CD14-positive monocyte (primary cell): ENCODE measurements at regions not wholly inside any gene's neighbourhood (a gene's known extent, or its start where the extent isn't known, plus 50 kb on each side); places are given as distances from the start of the nearest gene placed in this dataset.

ENCODE experiments used
- DNase-seq, 3 donors: peaks; one replicate each; pipeline ENCODE4 v3.0.0-alpha.2; 2011 to 2022
- H2AFZ ChIP-seq: 2 replicates; pipeline ENCODE4 v1.6.0; 2012; ENCODE audit warnings: mild to moderate bottlenecking, low read depth, low read length, inconsistent platforms; ENCODE audit not compliant: insufficient read depth, poor library complexity, severe bottlenecking
- H3K27ac ChIP-seq, 2 donors: 1 replicate in 1 of 2; 2 replicates in 1 of 2; pipeline ENCODE4 v1.5.1; 2012 to 2013; ENCODE audit warnings: low read length in 2 of 2, control low read depth in 1 of 2, inconsistent platforms in 1 of 2, low read depth in 1 of 2, mild to moderate bottlenecking in 1 of 2
- H3K27me3 ChIP-seq, 2 donors: one replicate each; pipeline versions ENCODE4 v1.6.0 to v1.6.1; 2011 to 2013; ENCODE audit warnings: low read length in 2 of 2; ENCODE audit not compliant: control insufficient read depth in 2 of 2, insufficient read depth in 2 of 2
- H3K36me3 ChIP-seq, 2 donors: replicated peaks in 1 of 2; 1 replicate in 1 of 2; 2 replicates in 1 of 2; pipeline versions ENCODE4 v1.5.1 to v1.6.1; 2012 to 2013; ENCODE audit warnings: low read length in 2 of 2, control low read depth in 1 of 2, inconsistent platforms in 1 of 2, mild to moderate bottlenecking in 1 of 2; ENCODE audit not compliant: insufficient read depth in 2 of 2, control insufficient read depth in 1 of 2
- H3K4me1 ChIP-seq, 2 donors: 1 replicate in 1 of 2; 2 replicates in 1 of 2; pipeline versions ENCODE4 v1.5.1 to v1.6.1; 2012 to 2013; ENCODE audit warnings: low read length in 2 of 2, control low read depth in 1 of 2, inconsistent platforms in 1 of 2, mild to moderate bottlenecking in 1 of 2, moderate library complexity in 1 of 2; ENCODE audit not compliant: insufficient read depth in 2 of 2, control insufficient read depth in 1 of 2
- H3K4me2 ChIP-seq: replicated peaks from 2 replicates; pipeline ENCODE3; 2012; ENCODE audit warnings: low read length, moderate library complexity, mild to moderate bottlenecking; ENCODE audit not compliant: poor library complexity, severe bottlenecking; ENCODE audit errors: extremely low read depth
- H3K4me3 ChIP-seq, 3 experiments: fragments of 200-600 bp in 1 of 3; sonication (generic) in 1 of 3; replicated peaks in 1 of 3; 1 replicate in 2 of 3; 2 replicates in 1 of 3; pipeline ENCODE4 v1.5.1; 2011 to 2013; ENCODE audit warnings: low read length in 3 of 3, mild to moderate bottlenecking in 3 of 3, control low read depth in 2 of 3, low read depth in 2 of 3, inconsistent platforms in 1 of 3, moderate library complexity in 1 of 3
- H3K79me2 ChIP-seq: 2 replicates; pipeline ENCODE4 v1.6.0; 2012; ENCODE audit warnings: mild to moderate bottlenecking, control low read depth, inconsistent platforms, low read length, moderate library complexity; ENCODE audit not compliant: insufficient read depth
- H3K9ac ChIP-seq: 2 replicates; pipeline ENCODE4 v1.6.0; 2017; ENCODE audit warnings: low read length, mild to moderate bottlenecking; ENCODE audit not compliant: insufficient read depth, poor library complexity, severe bottlenecking
- H3K9me3 ChIP-seq, 2 donors: replicated peaks in 1 of 2; 1 replicate in 1 of 2; 2 replicates in 1 of 2; pipeline versions ENCODE4 v1.5.1 to v1.6.1; 2012 to 2013; ENCODE audit warnings: low read length in 2 of 2, control low read depth in 1 of 2; ENCODE audit not compliant: control insufficient read depth in 1 of 2, insufficient read depth in 1 of 2
- H4K20me1 ChIP-seq: 2 replicates; pipeline ENCODE4 v1.6.0; 2012; ENCODE audit warnings: mild to moderate bottlenecking, low read length, control low read depth, moderate library complexity; ENCODE audit not compliant: insufficient read depth
- H3K27ac Mint-ChIP-seq, 7 donors: one replicate each; pipeline ENCODE4 v1.8.0; 2020; ENCODE audit warnings: mild to moderate bottlenecking in 7 of 7, mixed read lengths in 7 of 7, moderate library complexity in 6 of 7, inconsistent platforms in 2 of 7
- H3K27me3 Mint-ChIP-seq, 3 donors: one replicate each; pipeline ENCODE4 v1.8.0; 2021 to 2022; ENCODE audit warnings: low read depth in 3 of 3, mild to moderate bottlenecking in 3 of 3, mixed read lengths in 3 of 3, moderate library complexity in 3 of 3, inconsistent platforms in 1 of 3
- H3K36me3 Mint-ChIP-seq, 2 donors: one replicate each; pipeline ENCODE4 v1.8.0; 2020; ENCODE audit warnings: mixed read lengths in 2 of 2, inconsistent platforms in 1 of 2, mild to moderate bottlenecking in 1 of 2
- H3K4me1 Mint-ChIP-seq: one replicate; pipeline ENCODE4 v1.8.0; 2020; ENCODE audit warnings: mild to moderate bottlenecking, mixed read lengths
- H3K4me3 Mint-ChIP-seq, 2 donors: one replicate each; pipeline ENCODE4 v1.8.0; 2020; ENCODE audit warnings: mild to moderate bottlenecking in 2 of 2, mixed read lengths in 2 of 2, moderate library complexity in 1 of 2
- H3K9me3 Mint-ChIP-seq, 7 donors: one replicate each; pipeline ENCODE4 v1.8.0; 2020 to 2022; ENCODE audit warnings: mixed read lengths in 7 of 7, mild to moderate bottlenecking in 6 of 7, moderate library complexity in 6 of 7, inconsistent platforms in 2 of 7
- WGBS: methylation state at CpG from one replicate; pipeline ENCODE4 v1.1.5; 2013; ENCODE audit warnings: missing lambda C conversion rate; ENCODE audit not compliant: insufficient coverage; 5-methylcytosine and 5-hydroxymethylcytosine counted together
- intact Hi-C, 2 donors: fragments of 100-400 bp; cut with micrococcal nuclease; formaldehyde crosslinking; loops; one replicate each; pipeline versions ENCODE4 v1.15.0 to v1.15.1; 2023
- TF ChIP-seq, protein P1 (sequence below): fragments of 200-600 bp; IDR thresholded peaks from one replicate; pipeline ENCODE4 v1.8.0; 2022; ENCODE audit warnings: antibody characterized with exemption, mild to moderate bottlenecking

- Histone ChIP-seq H4K20me1 (no peaks in the 10 kb centered on the region), H3K4me3 (no peak overlapping the region), H3K9ac (no peak overlapping the region), H3K27me3 (no peaks in the 10 kb centered on the region), H3K4me2 (no peak overlapping the region), H3K36me3 (no peaks in the 10 kb centered on the region), H3K79me2 (no peaks in the 10 kb centered on the region), H3K9me3 (peaks cover 0 to 11% of the 10 kb centered on the region in 2 donors), H2AFZ (no peak overlapping the region), H3K27ac (no peak overlapping the region), H3K4me1 (no peaks in the 10 kb centered on the region)
- TF ChIP-seq, protein P1, sequence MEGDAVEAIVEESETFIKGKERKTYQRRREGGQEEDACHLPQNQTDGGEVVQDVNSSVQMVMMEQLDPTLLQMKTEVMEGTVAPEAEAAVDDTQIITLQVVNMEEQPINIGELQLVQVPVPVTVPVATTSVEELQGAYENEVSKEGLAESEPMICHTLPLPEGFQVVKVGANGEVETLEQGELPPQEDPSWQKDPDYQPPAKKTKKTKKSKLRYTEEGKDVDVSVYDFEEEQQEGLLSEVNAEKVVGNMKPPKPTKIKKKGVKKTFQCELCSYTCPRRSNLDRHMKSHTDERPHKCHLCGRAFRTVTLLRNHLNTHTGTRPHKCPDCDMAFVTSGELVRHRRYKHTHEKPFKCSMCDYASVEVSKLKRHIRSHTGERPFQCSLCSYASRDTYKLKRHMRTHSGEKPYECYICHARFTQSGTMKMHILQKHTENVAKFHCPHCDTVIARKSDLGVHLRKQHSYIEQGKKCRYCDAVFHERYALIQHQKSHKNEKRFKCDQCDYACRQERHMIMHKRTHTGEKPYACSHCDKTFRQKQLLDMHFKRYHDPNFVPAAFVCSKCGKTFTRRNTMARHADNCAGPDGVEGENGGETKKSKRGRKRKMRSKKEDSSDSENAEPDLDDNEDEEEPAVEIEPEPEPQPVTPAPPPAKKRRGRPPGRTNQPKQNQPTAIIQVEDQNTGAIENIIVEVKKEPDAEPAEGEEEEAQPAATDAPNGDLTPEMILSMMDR = no peak
- Mint-ChIP-seq H3K4me3 (no peak overlapping the region), H3K36me3 (no peaks in the 10 kb centered on the region), H3K27ac (no peak overlapping the region), H3K4me1 (no peaks in the 10 kb centered on the region), H3K9me3 (peaks cover 4 to 16% (median 8%) of the 10 kb centered on the region in 7 donors), H3K27me3 (peaks cover 0 to 4% (median 2%) of the 10 kb centered on the region in 3 donors)
- WGBS = 92% methylated on average over 10 of the region's 10 CpGs
- intact Hi-C loops = no loop called here
- DNase-seq = no peak
Measured at GRCh38 chr2:525611-526010, 151.6 kb downstream of the TMEM18 start.

GRCh38 chr2:525021-525420, 152.2 kb downstream of the TMEM18 start:
- Mint-ChIP-seq H3K27me3 (peaks cover 0 to 4% (median 2%) of the 10 kb centered on the region in 3 donors), H3K36me3 (no peaks in the 10 kb centered on the region), H3K4me3 (no peak overlapping the region), H3K4me1 (no peaks in the 10 kb centered on the region), H3K27ac (no peak overlapping the region), H3K9me3 (peaks cover 4 to 16% (median 8%) of the 10 kb centered on the region in 7 donors)
- no peaks in the 10 kb centered on the region for H3K27me3 ChIP-seq
- H3K36me3 ChIP-seq = no peaks in the 10 kb centered on the region
- intact Hi-C loops = no loop called here
- no peak overlapping the region for H3K27ac ChIP-seq
- peaks cover 0 to 11% of the 10 kb centered on the region in 2 donors for H3K9me3 ChIP-seq
- no peak overlapping the region for H2AFZ ChIP-seq
- H3K4me1 ChIP-seq = no peaks in the 10 kb centered on the region
- WGBS = 94% methylated on average over 7 of the region's 7 CpGs
- TF ChIP-seq, protein P1 = no peak
- H3K79me2 ChIP-seq = no peaks in the 10 kb centered on the region
- H3K4me3 ChIP-seq = no peak overlapping the region
- no peak overlapping the region for H3K9ac ChIP-seq
- H4K20me1 ChIP-seq = no peaks in the 10 kb centered on the region
- no peak overlapping the region for H3K4me2 ChIP-seq
- no peak for DNase-seq
